A549 (cell line): ENCODE measurements at regions not wholly inside any gene's neighbourhood (a gene's known extent, or its start where the extent isn't known, plus 50 kb on each side); places are given as distances from the start of the nearest gene placed in this dataset.

Source experiments
- ATAC-seq, 2 experiments: fragments of 200-7000 bp in 1 of 2; fragments of >200 bp in 1 of 2; cut with Nextera tagmentation in 1 of 2; cut with Tn5 transposase in 1 of 2; 3 replicates each; pipeline versions ENCODE4 v1.8.0 to v1.9.1; 2018 to 2020; ENCODE audit warnings: mild to moderate bottlenecking in 1 of 2, moderate library complexity in 1 of 2
- CTCF ChIA-PET: fragments of 300-600 bp; sonication (Branson Sonifier 250); formaldehyde crosslinking; extraction: SDS; loops from one replicate; lab custom pipeline; 2021; ENCODE audit warnings: antibody characterized with exemption, inconsistent platforms; lab: Yijun Ruan, JAX
- POLR2A ChIA-PET: fragments of 350-600 bp; formaldehyde crosslinking; extraction: SDS; loops from one replicate; lab custom pipeline; 2021; ENCODE audit warnings: antibody characterized with exemption, inconsistent platforms; lab: Yijun Ruan, JAX
- DNase-seq, 2 experiments: peaks; one replicate each; pipeline versions ENCODE4 v3.0.0 to v3.0.0-alpha.2; 2011 to 2016; ENCODE audit warnings: low read depth in 1 of 2, low spot score in 1 of 2
- FAIRE-seq: peaks from 2 replicates; lab custom pipeline; 2011; peaks lifted over from hg19 to GRCh38; lab: Jason Lieb, UNC
- H3K27ac ChIP-seq, 2 experiments: fragments of >200 bp; sonication (Bioruptor Twin); formaldehyde crosslinking; 3 replicates each; pipeline ENCODE4 v1.5.1; 2016 to 2017
- H3K4me1 ChIP-seq: fragments of >200 bp; sonication (Bioruptor Twin); formaldehyde crosslinking; 3 replicates; pipeline ENCODE4 v1.6.1; 2016
- H3K4me2 ChIP-seq: fragments of >200 bp; sonication (Bioruptor Twin); formaldehyde crosslinking; 3 replicates; pipeline ENCODE4 v1.6.1; 2016
- H3K4me3 ChIP-seq: fragments of >200 bp; sonication (Bioruptor Twin); formaldehyde crosslinking; 3 replicates; pipeline ENCODE4 v1.5.1; 2016
- H3K9me3 ChIP-seq: fragments of >200 bp; sonication (Bioruptor Twin); formaldehyde crosslinking; 3 replicates; pipeline ENCODE4 v1.6.1; 2016
- ATOH8 ChIP-seq: fragments of 250-450 bp; sonication (Bioruptor Pico); IDR thresholded peaks from 2 replicates; pipeline ENCODE4 v1.5.0; 2020; ENCODE audit warnings: low read depth, mild to moderate bottlenecking, moderate library complexity
- BCL3 ChIP-seq: fragments of >200 bp; sonication (Bioruptor Twin); formaldehyde crosslinking; IDR thresholded peaks from 3 replicates; pipeline ENCODE4 v1.6.1; 2016
- BHLHE40 ChIP-seq: IDR thresholded peaks from 2 replicates; pipeline ENCODE4 v1.6.1; 2012; ENCODE audit warnings: low read depth, low read length, inconsistent platforms
- CBX8 ChIP-seq: fragments of 200-600 bp; sonication (generic); IDR thresholded peaks from 2 replicates; pipeline ENCODE4 v1.6.1; 2016
- EHF ChIP-seq: fragments of 250-450 bp; sonication (Bioruptor Pico); IDR thresholded peaks from 2 replicates; pipeline ENCODE4 v1.5.0; 2020; ENCODE audit warnings: mild to moderate bottlenecking
- EHMT2 ChIP-seq: fragments of 200-600 bp; sonication (generic); IDR thresholded peaks from 2 replicates; pipeline ENCODE4 v1.6.1; 2016; ENCODE audit warnings: antibody characterized with exemption, low read depth, mild to moderate bottlenecking, moderate library complexity
- FOSB ChIP-seq: fragments of 250-450 bp; sonication (Bioruptor Pico); IDR thresholded peaks from 2 replicates; pipeline ENCODE4 v1.5.0; 2020; ENCODE audit warnings: mild to moderate bottlenecking, moderate library complexity
- FOSL2 ChIP-seq, 2 experiments: fragments of 450-650 bp in 1 of 2; fragments of >200 bp in 1 of 2; sonication (Bioruptor Twin) in 1 of 2; formaldehyde crosslinking; IDR thresholded peaks; 2 replicates each; pipeline versions ENCODE4 v1.5.0 to v1.6.1; 2016 to 2020; ENCODE audit warnings: mild to moderate bottlenecking in 1 of 2, moderate library complexity in 1 of 2
- HDAC2 ChIP-seq: fragments of 200-600 bp; sonication (generic); IDR thresholded peaks from 2 replicates; pipeline ENCODE4 v1.6.1; 2016
- HEYL ChIP-seq: fragments of 250-450 bp; sonication (Bioruptor Pico); IDR thresholded peaks from 2 replicates; pipeline ENCODE4 v1.8.0; 2021; ENCODE audit warnings: mild to moderate bottlenecking, moderate library complexity
- HOXA7 ChIP-seq: fragments of 250-450 bp; sonication (Bioruptor Pico); IDR thresholded peaks from 2 replicates; pipeline ENCODE4 v1.5.0; 2020; ENCODE audit warnings: mild to moderate bottlenecking, moderate library complexity
- KDM5A ChIP-seq: fragments of 200-600 bp; sonication (generic); IDR thresholded peaks from 2 replicates; pipeline ENCODE4 v1.6.1; 2016; ENCODE audit warnings: antibody characterized with exemption, mild to moderate bottlenecking
- MAFK ChIP-seq: fragments of 450-650 bp; IDR thresholded peaks from 2 replicates; pipeline ENCODE4 v1.6.1; 2014; ENCODE audit not compliant: partially characterized antibody
- MAX ChIP-seq: IDR thresholded peaks from 2 replicates; pipeline ENCODE4 v1.6.1; 2012
- MAZ ChIP-seq: fragments of 150-350 bp; IDR thresholded peaks from 2 replicates; pipeline ENCODE4 v1.6.1; 2014; ENCODE audit warnings: antibody characterized with exemption, low read depth, low read length, borderline replicate concordance
- MYC ChIP-seq: IDR thresholded peaks from 2 replicates; pipeline ENCODE4 v1.6.1; 2012; ENCODE audit warnings: mild to moderate bottlenecking, inconsistent platforms, low read length, improper control_type of control experiment, borderline replicate concordance
- NFE2L2 ChIP-seq: fragments of 150-350 bp; conservative IDR thresholded peaks from 2 replicates; pipeline ENCODE4 v1.6.1; 2014; ENCODE audit warnings: low read length
- PBX3 ChIP-seq: IDR thresholded peaks from 2 replicates; pipeline ENCODE4 v1.6.1; 2012
- PHF8 ChIP-seq: fragments of 200-600 bp; sonication (generic); IDR thresholded peaks from 2 replicates; pipeline ENCODE4 v1.6.1; 2016; ENCODE audit warnings: low read depth, mild to moderate bottlenecking, antibody characterized with exemption, moderate library complexity, borderline replicate concordance
- POLR2A ChIP-seq: IDR thresholded peaks from 2 replicates; pipeline ENCODE4 v1.6.1; 2012; ENCODE audit warnings: mild to moderate bottlenecking, low read length
- RAD21 ChIP-seq, 2 experiments: fragments of >200 bp in 1 of 2; sonication (Bioruptor Twin) in 1 of 2; formaldehyde crosslinking in 1 of 2; IDR thresholded peaks in 1 of 2; conservative IDR thresholded peaks in 1 of 2; 2 replicates in 1 of 2; 3 replicates in 1 of 2; pipeline ENCODE4 v1.6.1; 2012 to 2018; ENCODE audit warnings: inconsistent platforms in 1 of 2
- RARB ChIP-seq: fragments of 250-450 bp; sonication (Bioruptor Pico); IDR thresholded peaks from 2 replicates; pipeline ENCODE4 v1.8.0; 2021; ENCODE audit warnings: mild to moderate bottlenecking, moderate library complexity
- RCOR1 ChIP-seq: fragments of 150-350 bp; IDR thresholded peaks from 2 replicates; pipeline ENCODE4 v1.6.1; 2014; ENCODE audit warnings: antibody characterized with exemption, low read length, low read depth
- RFX5 ChIP-seq: fragments of 450-650 bp; IDR thresholded peaks from 2 replicates; pipeline ENCODE4 v1.7.1; 2014; ENCODE audit warnings: antibody characterized with exemption, mild to moderate bottlenecking, moderate library complexity
- SMC3 ChIP-seq: fragments of >200 bp; sonication (Bioruptor Twin); formaldehyde crosslinking; IDR thresholded peaks from 3 replicates; pipeline ENCODE4 v1.6.1; 2018; ENCODE audit warnings: inconsistent platforms
- TFCP2L1 ChIP-seq: fragments of 250-450 bp; sonication (Bioruptor Pico); IDR thresholded peaks from 2 replicates; pipeline ENCODE4 v1.5.0; 2021; ENCODE audit warnings: mild to moderate bottlenecking
- USF2 ChIP-seq: fragments of 450-650 bp; IDR thresholded peaks from 2 replicates; pipeline ENCODE4 v1.6.1; 2014; ENCODE audit warnings: antibody characterized with exemption
- ZSCAN20 ChIP-seq: fragments of 250-450 bp; sonication (Bioruptor Pico); IDR thresholded peaks from 2 replicates; pipeline ENCODE4 v1.8.0; 2022; ENCODE audit warnings: mild to moderate bottlenecking, moderate library complexity
- WGBS: methylation state at CpG from one replicate; pipeline ENCODE4 v1.1.6; 2017; ENCODE audit errors: missing lambda C conversion rate; 5-methylcytosine and 5-hydroxymethylcytosine counted together

GRCh38 chr6:76533661-76534060 is 461.2 kb upstream of the IMPG1 start:
- DNase-seq = no peak
- POLR2A ChIA-PET = no interaction called here
- 4% methylated on average over 1 of the region's 4 CpGs for WGBS
- H3K4me1 ChIP-seq = no peaks in the 10 kb centered on the region
- no peaks in the 10 kb centered on the region for H3K9me3 ChIP-seq
- TF ChIP-seq MAZ (no peak), PBX3 (no peak), KDM5A (no peak), EHF (CRISPR knock-in tag) (no peak), CBX8 (no peak), HOXA7 (CRISPR knock-in tag) (no peak), RAD21 (conservative IDR thresholded peaks at IDR 0.05 in 1 of 2, IDR thresholded peaks at IDR 0.05 in 1 of 2) (no peak), RCOR1 (no peak), RFX5 (no peak), FOSB (CRISPR knock-in tag) (no peak), MYC (no peak), BHLHE40 (no peak), USF2 (no peak), NFE2L2 (no peak)
- ATAC-seq = no peak
- no peak overlapping the region for H3K4me3 ChIP-seq
- no peak for FAIRE-seq
- no peak overlapping the region for H3K27ac ChIP-seq
- CTCF ChIA-PET = no interaction called here
- no peak overlapping the region for H3K4me2 ChIP-seq

GRCh38 chr6:76532647-76533046 is 460.2 kb upstream of the IMPG1 start:
- no peak overlapping the region for H3K27ac ChIP-seq
- ATAC-seq (no peak), DNase-seq (no peak)
- WGBS = 0% methylated on average over 2 of the region's 2 CpGs
- H3K4me3 ChIP-seq = no peak overlapping the region
- H3K9me3 ChIP-seq = no peaks in the 10 kb centered on the region
- TF ChIP-seq HDAC2 (no peak), PHF8 (no peak), PBX3 (no peak), RFX5 (no peak), RARB (CRISPR knock-in tag) (no peak), TFCP2L1 (CRISPR knock-in tag) (no peak), RCOR1 (no peak)
- TF ChIP-seq, all 56 proteins: peak for 0
- ChIA-PET CTCF (no interaction called here), POLR2A (no interaction called here)
- Histone ChIP-seq H3K4me1 (no peaks in the 10 kb centered on the region), H3K4me2 (no peak overlapping the region)
- no peak for FAIRE-seq

- POLR2A ChIA-PET = no interaction called here
- ATAC-seq = no peak
- H3K9me3 ChIP-seq = no peaks in the 10 kb centered on the region
- no peak overlapping the region for H3K27ac ChIP-seq
- CTCF ChIA-PET = no interaction called here
- no peak for DNase-seq
- no peak overlapping the region for H3K4me2 ChIP-seq
- no peak for FAIRE-seq
- no peak overlapping the region for H3K4me3 ChIP-seq
- H3K4me1 ChIP-seq = no peaks in the 10 kb centered on the region
- TF ChIP-seq CBX8 (no peak), FOSL2 (IDR thresholded peaks at IDR 0.05) (no peak), FOSL2 (CRISPR knock-in tag; IDR thresholded peaks at IDR 0.05) (no peak), ATOH8 (CRISPR knock-in tag) (no peak), ZSCAN20 (CRISPR knock-in tag) (no peak), BCL3 (no peak), PBX3 (no peak), RCOR1 (no peak), EHMT2 (no peak), MAX (no peak), KDM5A (no peak), MYC (no peak), POLR2A (no peak), FOSB (CRISPR knock-in tag) (no peak), HOXA7 (CRISPR knock-in tag) (no peak), MAFK (no peak), EHF (CRISPR knock-in tag) (no peak), HEYL (no peak), SMC3 (no peak)
Measured at GRCh38 chr6:76518443-76518842, 446.0 kb upstream of the IMPG1 start.
